Smooth muscle cell (in vitro differentiated cells): ENCODE measurements at regions not wholly inside any gene's neighbourhood (a gene's known extent, or its start where the extent isn't known, plus 50 kb on each side); places are given as distances from the start of the nearest gene placed in this dataset.

Source experiments
- DNase-seq: peaks from one replicate; lab custom pipeline; 2025; ENCODE audit not compliant: unreplicated experiment; lab: John Stamatoyannopoulos, UW
- H2AFZ ChIP-seq: fragments of 200-600 bp; sonication (generic); 2 replicates; pipeline ENCODE4 v1.6.0; 2016; ENCODE audit warnings: antibody characterized with exemption, low read depth, mild to moderate bottlenecking
- H3F3A ChIP-seq: fragments of 200-600 bp; sonication (generic); 2 replicates; pipeline ENCODE4 v1.6.0; 2017; ENCODE audit warnings: antibody characterized with exemption, low read depth
- H3K27ac ChIP-seq: fragments of 200-600 bp; sonication (generic); 2 replicates; pipeline ENCODE4 v1.5.1; 2016; ENCODE audit warnings: low read depth, mild to moderate bottlenecking
- H3K27me3 ChIP-seq: fragments of 200-600 bp; sonication (generic); 2 replicates; pipeline ENCODE4 v1.6.1; 2016; ENCODE audit warnings: low read depth, mild to moderate bottlenecking
- H3K36me3 ChIP-seq: fragments of 200-600 bp; sonication (generic); 2 replicates; pipeline ENCODE4 v1.5.1; 2016; ENCODE audit warnings: low read depth
- H3K4me1 ChIP-seq: fragments of 200-600 bp; sonication (generic); 2 replicates; pipeline ENCODE4 v1.5.1; 2016; ENCODE audit warnings: low read depth
- H3K4me2 ChIP-seq: fragments of 200-600 bp; sonication (generic); 2 replicates; pipeline ENCODE4 v1.6.0; 2016; ENCODE audit warnings: mild to moderate bottlenecking
- H3K4me3 ChIP-seq: fragments of 200-600 bp; sonication (generic); 2 replicates; pipeline ENCODE4 v1.5.1; 2016; ENCODE audit warnings: mild to moderate bottlenecking
- H3K79me2 ChIP-seq: fragments of 200-600 bp; sonication (generic); 2 replicates; pipeline ENCODE4 v1.6.0; 2016; ENCODE audit warnings: low read depth, mild to moderate bottlenecking
- H3K9ac ChIP-seq: fragments of 200-600 bp; sonication (generic); 2 replicates; pipeline ENCODE4 v1.6.0; 2016; ENCODE audit warnings: low read depth
- H3K9me3 ChIP-seq: fragments of 200-600 bp; sonication (generic); replicated peaks from 2 replicates; pipeline ENCODE4 v1.5.1; 2016; ENCODE audit warnings: low read depth
- H4K20me1 ChIP-seq: fragments of 200-600 bp; sonication (generic); 2 replicates; pipeline ENCODE4 v1.6.0; 2016; ENCODE audit warnings: low read depth
- WGBS: methylation state at CpG from one replicate; pipeline ENCODE4 v1.1.7; 2016; ENCODE audit warnings: low lambda C conversion rate; 5-methylcytosine and 5-hydroxymethylcytosine counted together
- TF ChIP-seq, protein P1 (sequence below): fragments of 200-600 bp; sonication (generic); IDR thresholded peaks from 2 replicates; pipeline ENCODE4 v1.5.1; 2017; ENCODE audit warnings: borderline replicate concordance, mild to moderate bottlenecking, antibody characterized with exemption; ENCODE audit not compliant: insufficient read depth, poor library complexity, severe bottlenecking

DNA sequence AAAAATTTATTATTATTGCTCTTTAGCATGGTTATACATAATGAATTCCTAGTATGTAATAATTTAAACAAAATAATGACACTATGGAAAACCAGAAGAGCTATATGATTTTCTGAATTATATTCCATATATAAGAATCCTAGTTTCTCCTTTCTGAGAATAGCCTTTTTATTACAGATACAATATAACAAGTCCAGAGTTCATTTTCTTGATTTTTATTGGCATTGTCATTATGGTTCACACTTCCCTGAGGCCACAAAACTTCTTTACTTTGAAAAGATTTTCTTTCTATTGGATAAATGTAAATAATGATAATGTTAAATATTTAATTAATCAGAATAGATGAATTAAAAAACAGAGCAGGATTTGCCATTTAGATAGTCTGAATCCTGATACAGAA, 362.3 kb upstream of the BCHE start:
- Histone ChIP-seq H3K9ac (no peak overlapping the region), H3F3A (no peaks in the 10 kb centered on the region), H3K36me3 (no peaks in the 10 kb centered on the region), H2AFZ (no peak overlapping the region), H3K27me3 (no peaks in the 10 kb centered on the region), H3K79me2 (no peaks in the 10 kb centered on the region), H4K20me1 (no peaks in the 10 kb centered on the region), H3K4me2 (no peak overlapping the region), H3K27ac (no peak overlapping the region), H3K4me1 (no peaks in the 10 kb centered on the region), H3K4me3 (no peak overlapping the region), H3K9me3 (no peaks in the 10 kb centered on the region)
- TF ChIP-seq, protein P1, sequence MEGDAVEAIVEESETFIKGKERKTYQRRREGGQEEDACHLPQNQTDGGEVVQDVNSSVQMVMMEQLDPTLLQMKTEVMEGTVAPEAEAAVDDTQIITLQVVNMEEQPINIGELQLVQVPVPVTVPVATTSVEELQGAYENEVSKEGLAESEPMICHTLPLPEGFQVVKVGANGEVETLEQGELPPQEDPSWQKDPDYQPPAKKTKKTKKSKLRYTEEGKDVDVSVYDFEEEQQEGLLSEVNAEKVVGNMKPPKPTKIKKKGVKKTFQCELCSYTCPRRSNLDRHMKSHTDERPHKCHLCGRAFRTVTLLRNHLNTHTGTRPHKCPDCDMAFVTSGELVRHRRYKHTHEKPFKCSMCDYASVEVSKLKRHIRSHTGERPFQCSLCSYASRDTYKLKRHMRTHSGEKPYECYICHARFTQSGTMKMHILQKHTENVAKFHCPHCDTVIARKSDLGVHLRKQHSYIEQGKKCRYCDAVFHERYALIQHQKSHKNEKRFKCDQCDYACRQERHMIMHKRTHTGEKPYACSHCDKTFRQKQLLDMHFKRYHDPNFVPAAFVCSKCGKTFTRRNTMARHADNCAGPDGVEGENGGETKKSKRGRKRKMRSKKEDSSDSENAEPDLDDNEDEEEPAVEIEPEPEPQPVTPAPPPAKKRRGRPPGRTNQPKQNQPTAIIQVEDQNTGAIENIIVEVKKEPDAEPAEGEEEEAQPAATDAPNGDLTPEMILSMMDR = no peak
- DNase-seq = no peak

- Histone ChIP-seq H3K9me3 (no peaks in the 10 kb centered on the region), H3K79me2 (no peaks in the 10 kb centered on the region), H2AFZ (no peak overlapping the region), H3K4me3 (no peak overlapping the region), H3K27ac (no peak overlapping the region), H3K36me3 (no peaks in the 10 kb centered on the region), H3K4me1 (peaks cover 1% of the 10 kb centered on the region), H3F3A (no peaks in the 10 kb centered on the region), H3K27me3 (no peaks in the 10 kb centered on the region), H3K4me2 (no peak overlapping the region), H3K9ac (no peak overlapping the region), H4K20me1 (no peaks in the 10 kb centered on the region)
- TF ChIP-seq, protein P1 = no peak
- WGBS = 74% methylated on average over 2 of the region's 2 CpGs
- DNase-seq = no peak
Observed at GRCh38 chr3:166195808-166196207, 358.6 kb upstream of the BCHE start.

GRCh38 chr3:166191411-166191810, 354.2 kb upstream of the BCHE start:
- Histone ChIP-seq H3K9ac (no peak overlapping the region), H3K27ac (peak overlapping the region; percentile 61), H3K79me2 (no peaks in the 10 kb centered on the region), H3K9me3 (no peaks in the 10 kb centered on the region), H4K20me1 (no peaks in the 10 kb centered on the region), H3K4me1 (peaks cover 14% of the 10 kb centered on the region), H3K27me3 (no peaks in the 10 kb centered on the region), H3F3A (no peaks in the 10 kb centered on the region), H3K36me3 (no peaks in the 10 kb centered on the region), H2AFZ (no peak overlapping the region), H3K4me2 (no peak overlapping the region), H3K4me3 (no peak overlapping the region)
- TF ChIP-seq, protein P1 = no peak
- DNase-seq = no peak
- WGBS = 90% methylated on average over 2 of the region's 2 CpGs

GRCh38 chr3:166190360-166190759, 353.1 kb upstream of the BCHE start:
- H3K27me3 ChIP-seq = no peaks in the 10 kb centered on the region
- H3K4me2 ChIP-seq = no peak overlapping the region
- H3K27ac ChIP-seq = peak overlapping the region; percentile 61
- H3F3A ChIP-seq = no peaks in the 10 kb centered on the region
- H3K36me3 ChIP-seq = no peaks in the 10 kb centered on the region
- H4K20me1 ChIP-seq = no peaks in the 10 kb centered on the region
- H3K79me2 ChIP-seq = no peaks in the 10 kb centered on the region
- TF ChIP-seq, protein P1 = no peak
- H3K9ac ChIP-seq = no peak overlapping the region
- WGBS = 18% methylated on average over 1 of the region's 1 CpG
- DNase-seq = no peak
- H3K9me3 ChIP-seq = no peaks in the 10 kb centered on the region
- H3K4me3 ChIP-seq = no peak overlapping the region
- peak overlapping the region; percentile 43 for H2AFZ ChIP-seq
- H3K4me1 ChIP-seq = peaks cover 14% of the 10 kb centered on the region
